Epithelial cell of proximal tubule (primary cell): ENCODE measurements at regions not wholly inside any gene's neighbourhood (a gene's known extent, or its start where the extent isn't known, plus 50 kb on each side); places are given as distances from the start of the nearest gene placed in this dataset.

Source experiments
- DNase-seq: peaks from one replicate; pipeline ENCODE4 v3.0.0-alpha.2; 2011; ENCODE audit warnings: low read depth
- H3K4me3 ChIP-seq: 2 replicates; pipeline ENCODE4 v1.5.1; 2011; ENCODE audit warnings: low read depth, mild to moderate bottlenecking, low read length
- TF ChIP-seq, protein P1 (sequence below): conservative IDR thresholded peaks from 2 replicates; pipeline ENCODE4 v1.5.1; 2012; ENCODE audit warnings: low read depth, mild to moderate bottlenecking, low read length

DNA sequence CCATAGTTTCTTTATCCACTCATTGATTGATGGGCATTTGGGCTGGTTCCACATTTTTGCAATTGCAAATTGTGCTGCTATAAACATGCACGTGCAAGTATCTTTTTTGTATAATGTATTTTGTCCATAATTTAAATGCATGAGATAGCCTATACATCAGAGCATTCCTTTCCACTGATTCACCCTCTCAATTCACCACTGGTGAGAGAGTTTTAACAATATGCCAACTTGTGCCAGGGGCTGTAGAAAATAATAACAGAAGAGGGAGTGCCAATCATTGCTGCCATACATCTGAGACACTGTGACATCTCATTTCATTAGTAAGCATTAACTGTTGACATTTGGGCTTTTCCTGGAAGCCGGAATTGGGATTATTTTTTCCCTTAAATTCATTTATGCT is 125.1 kb downstream of the RAP2A start:
- TF ChIP-seq, protein P1, sequence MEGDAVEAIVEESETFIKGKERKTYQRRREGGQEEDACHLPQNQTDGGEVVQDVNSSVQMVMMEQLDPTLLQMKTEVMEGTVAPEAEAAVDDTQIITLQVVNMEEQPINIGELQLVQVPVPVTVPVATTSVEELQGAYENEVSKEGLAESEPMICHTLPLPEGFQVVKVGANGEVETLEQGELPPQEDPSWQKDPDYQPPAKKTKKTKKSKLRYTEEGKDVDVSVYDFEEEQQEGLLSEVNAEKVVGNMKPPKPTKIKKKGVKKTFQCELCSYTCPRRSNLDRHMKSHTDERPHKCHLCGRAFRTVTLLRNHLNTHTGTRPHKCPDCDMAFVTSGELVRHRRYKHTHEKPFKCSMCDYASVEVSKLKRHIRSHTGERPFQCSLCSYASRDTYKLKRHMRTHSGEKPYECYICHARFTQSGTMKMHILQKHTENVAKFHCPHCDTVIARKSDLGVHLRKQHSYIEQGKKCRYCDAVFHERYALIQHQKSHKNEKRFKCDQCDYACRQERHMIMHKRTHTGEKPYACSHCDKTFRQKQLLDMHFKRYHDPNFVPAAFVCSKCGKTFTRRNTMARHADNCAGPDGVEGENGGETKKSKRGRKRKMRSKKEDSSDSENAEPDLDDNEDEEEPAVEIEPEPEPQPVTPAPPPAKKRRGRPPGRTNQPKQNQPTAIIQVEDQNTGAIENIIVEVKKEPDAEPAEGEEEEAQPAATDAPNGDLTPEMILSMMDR = no peak
- no peak for DNase-seq
- no peak overlapping the region for H3K4me3 ChIP-seq

DNA sequence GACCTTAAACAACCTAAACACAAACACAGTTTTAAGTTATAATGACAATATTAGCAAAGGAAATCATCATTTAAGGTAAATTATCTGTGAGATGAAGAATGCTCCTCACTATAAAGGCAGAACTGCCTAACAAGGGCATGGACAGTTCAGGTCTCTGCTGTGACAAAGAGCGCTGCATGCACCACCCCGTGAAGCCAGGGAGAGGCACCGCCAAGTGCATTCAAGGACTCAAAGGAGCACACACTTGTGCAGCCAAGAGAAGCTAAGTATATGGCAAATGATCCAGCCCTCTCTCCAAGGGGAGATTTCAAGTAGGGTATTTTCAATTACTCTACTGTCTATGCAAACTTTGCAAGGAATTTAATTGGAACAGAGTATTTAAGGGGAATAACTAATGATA is 126.0 kb downstream of the RAP2A start:
- DNase-seq = no peak
- TF ChIP-seq, protein P1 = no peak
- no peak overlapping the region for H3K4me3 ChIP-seq

DNA sequence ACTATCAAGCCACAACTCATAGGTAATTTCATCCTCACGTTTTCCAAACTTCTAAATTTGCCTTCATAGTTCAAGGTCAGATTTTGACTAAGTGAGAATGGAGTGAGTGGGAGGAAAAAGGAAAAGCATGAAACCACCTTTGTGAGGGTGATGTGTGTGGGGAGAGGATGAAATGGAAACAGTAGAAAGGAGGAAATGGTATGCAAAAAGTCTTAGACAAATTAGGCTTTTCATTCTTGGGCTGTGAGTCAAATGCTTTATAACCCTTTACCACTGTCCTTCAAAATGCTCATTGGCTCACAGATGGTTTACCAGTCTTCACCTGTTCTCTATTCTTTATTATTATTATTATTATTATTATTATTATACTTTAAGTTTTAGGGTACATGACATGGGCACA is 127.2 kb downstream of the RAP2A start:
- TF ChIP-seq, protein P1 = no peak
- DNase-seq = no peak
- H3K4me3 ChIP-seq = no peak overlapping the region

DNA sequence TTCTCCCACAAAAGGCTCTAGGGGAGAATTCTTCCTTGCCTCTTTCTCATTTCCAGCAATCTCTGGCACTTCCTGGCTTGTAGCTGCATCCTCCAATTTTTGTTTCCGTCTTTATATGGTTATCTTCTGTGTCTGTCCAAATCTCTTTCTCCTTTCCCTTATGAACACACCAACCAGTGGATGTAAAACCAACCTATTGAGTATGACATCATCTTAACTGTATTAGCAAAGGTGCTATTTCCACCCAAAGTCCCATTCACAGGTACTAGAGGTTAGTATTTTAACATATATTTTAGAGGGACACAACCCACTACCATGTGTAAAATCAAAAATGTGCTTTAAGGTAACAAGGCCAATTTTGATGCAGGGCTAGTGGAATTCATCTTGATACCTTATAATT is 129.0 kb downstream of the RAP2A start:
- DNase-seq = no peak
- TF ChIP-seq, protein P1 = no peak
- H3K4me3 ChIP-seq = no peak overlapping the region

DNA sequence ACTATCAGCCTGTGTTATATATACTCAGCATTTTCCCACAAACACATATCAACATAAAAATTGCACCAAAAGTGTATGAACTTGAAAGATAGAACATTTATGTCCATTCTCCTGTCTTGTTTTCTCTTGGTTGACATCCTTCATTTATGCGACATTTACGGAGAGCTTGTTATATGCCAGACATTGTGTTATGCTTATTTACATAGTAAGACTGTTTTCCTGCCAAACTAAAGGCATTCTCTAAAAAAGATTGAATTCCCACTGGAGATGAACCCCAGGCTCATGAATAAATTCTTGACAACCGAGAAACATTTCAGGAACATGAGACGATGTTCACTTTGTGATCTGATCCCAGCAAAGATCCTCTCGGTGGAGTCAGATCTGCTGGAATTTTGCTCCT is 131.0 kb downstream of the RAP2A start:
- H3K4me3 ChIP-seq = no peak overlapping the region
- DNase-seq = no peak
- TF ChIP-seq, protein P1 = no peak

DNA sequence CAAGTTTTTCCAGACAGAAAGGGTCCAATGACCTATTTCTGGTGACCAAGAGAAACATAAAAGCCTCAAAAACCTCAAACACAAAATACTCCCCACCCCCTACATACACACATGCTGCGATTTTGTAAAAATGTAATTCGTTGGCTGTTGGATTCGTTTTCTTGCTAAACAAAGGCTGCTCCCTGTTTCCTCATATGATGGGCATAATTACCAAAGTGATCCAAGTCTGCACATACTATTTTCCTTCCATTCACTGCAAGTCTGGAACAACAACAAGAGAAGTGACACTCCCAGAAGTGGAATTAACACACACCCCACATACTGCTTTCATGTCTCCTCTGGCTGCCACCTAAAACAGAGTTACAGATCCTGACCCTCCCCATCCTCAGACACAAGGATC is 131.9 kb downstream of the RAP2A start:
- no peak overlapping the region for H3K4me3 ChIP-seq
- TF ChIP-seq, protein P1 = no peak
- DNase-seq = no peak

DNA sequence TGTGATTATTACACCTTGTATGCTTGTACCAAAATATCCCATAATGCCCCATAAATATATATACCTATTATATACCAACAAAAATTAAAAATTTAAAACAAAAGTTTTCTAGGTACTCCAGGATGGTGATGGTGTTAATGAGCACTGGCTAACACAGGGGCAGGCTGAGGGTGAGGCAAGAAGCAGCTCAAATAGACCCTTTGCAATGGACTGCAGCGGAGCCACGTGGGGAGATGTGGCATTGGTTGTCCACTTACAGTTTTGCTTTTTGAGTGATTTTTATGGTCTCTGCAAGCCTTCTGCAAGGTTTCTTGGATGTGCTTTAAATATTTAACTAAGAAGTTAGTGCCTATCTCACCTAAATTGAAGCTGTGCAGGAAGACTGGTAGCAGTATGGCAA is 132.9 kb downstream of the RAP2A start:
- H3K4me3 ChIP-seq = no peak overlapping the region
- no peak for DNase-seq
- TF ChIP-seq, protein P1 = no peak
